Memory B cell (primary cell): ENCODE measurements at regions not wholly inside any gene's neighbourhood (a gene's known extent, or its start where the extent isn't known, plus 50 kb on each side); places are given as distances from the start of the nearest gene placed in this dataset.

Source experiments
- ATAC-seq: fragments of 150-1000 bp; cut with Tn5 transposase; 2 replicates; pipeline ENCODE4 v1.10.0; 2021; ENCODE audit warnings: low read depth, mild to moderate bottlenecking, moderate library complexity
- DNase-seq, 2 donors: peaks; one replicate each; pipeline ENCODE4 v3.0.0; 2022; ENCODE audit warnings: low spot score in 2 of 2
- H3K27ac Mint-ChIP-seq: one replicate; pipeline ENCODE4 v1.8.0; 2022; ENCODE audit warnings: mild to moderate bottlenecking, moderate library complexity, mixed read lengths
- H3K27me3 Mint-ChIP-seq: one replicate; pipeline ENCODE4 v1.8.0; 2022; ENCODE audit warnings: mixed read lengths
- H3K36me3 Mint-ChIP-seq: one replicate; pipeline ENCODE4 v1.8.0; 2022; ENCODE audit warnings: mild to moderate bottlenecking, mixed read lengths
- H3K4me1 Mint-ChIP-seq: one replicate; pipeline ENCODE4 v1.8.0; 2022; ENCODE audit warnings: mixed read lengths
- H3K4me3 Mint-ChIP-seq: one replicate; pipeline ENCODE4 v1.8.0; 2022; ENCODE audit warnings: mild to moderate bottlenecking, moderate library complexity, mixed read lengths
- H3K9me3 Mint-ChIP-seq: one replicate; pipeline ENCODE4 v1.8.0; 2022; ENCODE audit warnings: mixed read lengths

DNA sequence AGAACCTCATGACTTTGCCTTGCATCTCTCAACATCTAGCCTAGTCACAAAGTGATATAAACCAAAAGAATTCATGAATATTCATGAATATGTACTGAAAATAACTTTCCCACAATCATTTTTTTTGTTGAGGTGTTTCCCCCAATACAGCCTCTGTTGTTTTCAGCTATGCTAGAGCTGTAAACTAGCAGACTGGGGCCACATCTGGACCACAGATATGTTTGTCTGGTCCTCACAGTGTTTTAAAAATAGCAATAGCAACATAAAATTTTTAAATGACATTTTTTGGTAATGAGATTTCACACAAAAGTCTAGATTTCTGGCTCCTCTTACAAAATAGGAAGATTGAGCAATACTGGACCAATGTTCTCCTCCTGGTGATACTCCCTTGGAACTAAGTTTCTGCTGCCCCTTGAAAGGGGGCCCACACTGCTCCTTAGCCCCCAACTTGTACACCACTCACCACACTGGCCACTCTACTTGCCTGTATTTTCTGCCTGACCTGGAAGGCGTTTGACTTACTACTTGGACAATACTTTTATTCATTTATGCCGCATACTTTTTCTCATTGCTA, 81.2 kb downstream of the BMP4 start:
- ATAC-seq (no peak), DNase-seq (no peak)
- H3K4me1 Mint-ChIP-seq = no peaks in the 10 kb centered on the region
- peaks cover 1% of the 10 kb centered on the region for H3K9me3 Mint-ChIP-seq
- H3K27me3 Mint-ChIP-seq = peaks cover 6% of the 10 kb centered on the region
- no peak overlapping the region for H3K27ac Mint-ChIP-seq
- H3K36me3 Mint-ChIP-seq = no peaks in the 10 kb centered on the region
- no peak overlapping the region for H3K4me3 Mint-ChIP-seq

DNA sequence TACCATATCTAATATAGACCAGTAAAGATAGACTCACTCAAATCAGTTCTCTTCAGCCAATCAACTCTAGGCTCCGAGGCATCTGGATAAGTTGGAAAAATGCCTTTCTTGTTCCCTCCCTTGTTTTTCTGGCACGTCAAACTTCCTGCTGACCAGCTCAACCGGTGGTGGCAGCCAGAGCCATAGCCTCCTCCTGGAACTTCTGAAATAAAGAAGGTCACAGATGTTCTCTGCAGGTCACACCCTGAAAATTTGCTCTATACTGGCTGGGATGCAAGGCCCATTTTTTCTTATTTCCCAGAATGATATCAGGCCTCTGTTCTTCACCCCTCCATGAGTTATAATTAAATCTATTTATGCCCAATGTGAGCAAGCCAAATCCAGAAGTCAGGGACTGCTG, 81.9 kb downstream of the BMP4 start:
- H3K4me3 Mint-ChIP-seq = no peak overlapping the region

DNA sequence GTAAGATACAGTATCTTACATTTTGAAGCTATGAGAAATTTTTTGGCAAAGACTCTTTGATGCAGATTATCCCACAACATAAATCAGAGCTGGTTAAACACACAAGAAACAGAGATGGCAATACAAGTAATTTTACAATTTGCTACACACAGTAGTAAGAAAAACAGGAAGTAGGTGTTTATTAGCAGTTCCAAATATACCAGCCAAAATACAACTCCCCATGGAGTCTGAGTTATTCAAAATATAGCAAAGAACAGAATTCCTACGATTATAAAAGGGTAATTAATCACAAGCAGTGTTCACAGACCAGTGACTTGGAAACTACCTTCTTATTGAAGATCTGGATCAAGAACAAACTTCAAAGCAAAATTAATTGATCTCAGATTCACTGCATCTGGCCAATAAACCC, 83.9 kb downstream of the BMP4 start:
- DNase-seq (no peak), ATAC-seq (no peak)
- H3K4me1 Mint-ChIP-seq = no peaks in the 10 kb centered on the region
- H3K27me3 Mint-ChIP-seq = peaks cover 4% of the 10 kb centered on the region
- H3K36me3 Mint-ChIP-seq = no peaks in the 10 kb centered on the region
- no peak overlapping the region for H3K4me3 Mint-ChIP-seq
- peaks cover 1% of the 10 kb centered on the region for H3K9me3 Mint-ChIP-seq
- H3K27ac Mint-ChIP-seq = no peak overlapping the region

More for the DNA sequence above, 81.9 kb downstream of the BMP4 start:
- H3K27me3 Mint-ChIP-seq = peaks cover 6% of the 10 kb centered on the region
- no peaks in the 10 kb centered on the region for H3K36me3 Mint-ChIP-seq
- DNase-seq = no peak
- peaks cover 1% of the 10 kb centered on the region for H3K9me3 Mint-ChIP-seq
- no peaks in the 10 kb centered on the region for H3K4me1 Mint-ChIP-seq
- H3K27ac Mint-ChIP-seq = no peak overlapping the region
- no peak for ATAC-seq

DNA sequence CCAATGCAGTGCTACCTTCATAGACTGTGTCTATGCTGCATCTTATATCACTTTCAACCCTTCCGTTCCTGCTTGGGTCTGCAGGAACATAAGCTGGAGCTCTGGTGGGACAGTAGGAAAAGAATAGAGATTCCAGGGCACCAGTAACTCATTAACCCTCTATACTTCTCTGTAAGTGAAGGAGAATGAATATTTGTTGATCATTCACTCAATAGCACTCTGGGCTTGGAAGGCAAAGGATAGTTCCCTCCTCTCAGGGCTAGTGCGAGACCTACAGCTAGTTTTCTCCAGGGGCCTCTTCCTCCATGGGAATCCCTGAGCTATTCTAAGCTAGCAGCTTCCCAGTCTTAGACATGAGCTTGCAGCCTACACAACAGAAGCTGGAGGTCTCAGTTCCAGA, 84.7 kb downstream of the BMP4 start:
- no peak overlapping the region for H3K27ac Mint-ChIP-seq
- H3K27me3 Mint-ChIP-seq = peaks cover 4% of the 10 kb centered on the region
- ATAC-seq (no peak), DNase-seq (no peak)
- H3K4me1 Mint-ChIP-seq = no peaks in the 10 kb centered on the region
- H3K4me3 Mint-ChIP-seq = no peak overlapping the region
- no peaks in the 10 kb centered on the region for H3K36me3 Mint-ChIP-seq
- peaks cover 1% of the 10 kb centered on the region for H3K9me3 Mint-ChIP-seq

DNA sequence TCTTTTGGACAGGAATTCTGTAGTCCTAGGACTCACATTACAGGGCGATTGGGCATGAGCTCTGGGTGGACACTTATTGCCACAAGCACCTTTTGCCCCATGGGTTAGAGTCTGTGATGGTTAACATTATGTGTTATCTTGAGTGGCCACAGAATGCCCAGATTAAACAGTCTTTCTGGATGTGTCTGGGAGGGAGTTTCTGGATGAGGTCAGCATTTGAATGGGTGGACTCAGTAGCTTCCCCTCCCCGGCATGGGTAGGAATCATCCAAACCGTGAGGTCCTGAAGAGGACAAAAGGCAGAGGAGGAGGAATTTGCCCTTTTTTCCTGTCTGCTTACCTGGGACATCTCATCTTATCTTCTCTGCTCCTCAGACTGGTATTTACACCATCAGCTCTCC, 85.6 kb downstream of the BMP4 start:
- Mint-ChIP-seq H3K36me3 (no peaks in the 10 kb centered on the region), H3K4me3 (no peak overlapping the region), H3K4me1 (no peaks in the 10 kb centered on the region), H3K27me3 (peaks cover 4% of the 10 kb centered on the region), H3K27ac (no peak overlapping the region), H3K9me3 (no peaks in the 10 kb centered on the region)
- ATAC-seq (no peak), DNase-seq (no peak)

DNA sequence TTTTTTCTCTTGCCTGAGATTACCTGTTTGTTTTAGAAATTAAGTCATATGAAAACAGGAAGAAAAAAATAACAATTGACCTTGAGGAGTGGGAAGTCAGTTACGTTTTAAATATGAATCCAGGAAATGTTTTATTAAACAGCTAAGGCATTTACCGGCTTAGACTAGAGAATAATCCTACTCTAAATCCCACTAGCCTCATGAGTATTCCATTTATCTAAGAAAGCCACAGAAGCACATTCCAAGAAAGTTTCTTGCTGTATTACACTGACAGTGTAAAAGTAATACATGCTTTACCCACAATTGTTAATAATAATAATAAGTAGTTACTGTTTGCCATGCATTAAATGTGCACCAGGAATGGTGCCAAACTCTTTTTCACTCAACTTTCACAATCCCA, 90.9 kb downstream of the BMP4 start:
- Mint-ChIP-seq H3K4me1 (no peaks in the 10 kb centered on the region), H3K9me3 (no peaks in the 10 kb centered on the region), H3K27me3 (peaks cover 3% of the 10 kb centered on the region), H3K27ac (no peak overlapping the region), H3K36me3 (no peaks in the 10 kb centered on the region), H3K4me3 (no peak overlapping the region)
- DNase-seq = no peak
- no peak for ATAC-seq

DNA sequence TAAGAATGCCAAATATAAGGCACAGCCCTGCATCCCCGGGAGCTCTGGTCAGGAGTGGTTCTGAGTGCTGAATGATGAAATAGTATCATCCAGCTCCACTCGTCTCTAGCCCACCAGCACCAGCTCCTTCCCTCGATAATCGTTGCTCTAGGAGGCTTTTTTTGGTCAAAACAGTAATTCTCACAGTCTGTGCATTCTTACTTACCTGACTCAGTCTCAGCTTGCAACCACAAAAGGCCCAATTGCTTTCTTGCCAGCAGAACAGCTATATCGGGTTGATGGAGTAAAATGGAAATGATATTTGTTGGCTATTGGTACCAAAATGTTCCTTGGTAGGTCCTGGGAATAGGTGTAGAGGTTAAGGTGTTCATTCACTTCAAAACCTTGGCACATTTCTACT, 94.8 kb downstream of the BMP4 start:
- Mint-ChIP-seq H3K4me3 (no peak overlapping the region), H3K27me3 (peaks cover 5% of the 10 kb centered on the region), H3K36me3 (no peaks in the 10 kb centered on the region), H3K27ac (no peak overlapping the region), H3K4me1 (no peaks in the 10 kb centered on the region), H3K9me3 (no peaks in the 10 kb centered on the region)
- ATAC-seq = no peak
- DNase-seq = no peak

DNA sequence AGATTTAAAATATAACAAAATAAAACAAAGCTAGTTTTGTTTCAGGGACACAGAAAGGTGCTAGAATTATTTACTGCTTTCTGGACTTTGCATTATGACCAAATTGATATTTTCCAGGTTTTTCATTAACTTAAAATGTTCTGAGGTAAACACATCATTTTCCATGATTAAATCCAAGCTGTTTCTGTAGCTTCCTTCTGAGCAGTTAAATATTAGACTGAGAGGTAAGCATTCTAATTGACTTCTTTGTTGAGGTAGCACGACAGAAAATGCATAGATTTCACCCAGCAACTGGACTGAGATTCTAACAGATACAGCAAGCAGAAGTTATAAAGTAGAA, 98.3 kb downstream of the BMP4 start:
- Mint-ChIP-seq H3K4me1 (no peaks in the 10 kb centered on the region), H3K36me3 (no peaks in the 10 kb centered on the region), H3K27me3 (peaks cover 4% of the 10 kb centered on the region), H3K4me3 (no peak overlapping the region), H3K27ac (no peak overlapping the region), H3K9me3 (no peaks in the 10 kb centered on the region)
- ATAC-seq (no peak), DNase-seq (no peak)

DNA sequence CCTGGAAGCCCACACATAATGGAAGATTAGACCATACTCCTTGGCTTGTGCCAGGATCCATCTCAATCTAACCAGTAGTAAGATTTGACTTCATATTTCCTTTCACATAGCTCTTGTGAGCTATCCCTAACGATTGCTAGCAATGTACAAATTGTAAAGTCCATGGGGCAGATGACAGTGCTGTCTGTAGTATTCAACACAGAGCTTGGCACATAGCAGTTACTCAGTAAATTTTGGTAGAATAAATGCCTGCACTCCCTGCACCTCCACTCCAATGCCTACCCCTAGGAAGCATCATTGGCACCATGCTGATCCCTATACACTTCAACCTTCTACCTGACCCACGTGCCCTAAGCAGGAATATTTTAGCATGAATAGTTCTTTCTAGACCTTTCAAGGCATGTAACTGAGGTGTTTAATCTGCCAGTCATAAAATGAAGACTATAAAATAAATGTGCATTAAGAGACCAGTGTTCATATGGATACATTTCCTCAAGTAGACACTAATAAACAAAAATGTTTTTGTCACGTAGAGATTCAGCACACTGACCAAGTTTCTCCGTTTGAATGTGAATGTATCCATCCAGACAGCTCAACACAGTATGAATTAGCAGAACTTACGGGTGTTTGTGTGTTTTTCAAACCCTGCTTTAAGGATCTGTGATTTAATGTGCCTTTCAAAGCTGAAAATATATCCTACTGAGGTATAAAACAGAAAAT, 98.8 kb downstream of the BMP4 start:
- ATAC-seq (no peak), DNase-seq (no peak)
- H3K36me3 Mint-ChIP-seq = no peaks in the 10 kb centered on the region
- H3K27ac Mint-ChIP-seq = no peak overlapping the region
- H3K4me3 Mint-ChIP-seq = no peak overlapping the region
- peaks cover 4% of the 10 kb centered on the region for H3K27me3 Mint-ChIP-seq
- no peaks in the 10 kb centered on the region for H3K4me1 Mint-ChIP-seq
- no peaks in the 10 kb centered on the region for H3K9me3 Mint-ChIP-seq

DNA sequence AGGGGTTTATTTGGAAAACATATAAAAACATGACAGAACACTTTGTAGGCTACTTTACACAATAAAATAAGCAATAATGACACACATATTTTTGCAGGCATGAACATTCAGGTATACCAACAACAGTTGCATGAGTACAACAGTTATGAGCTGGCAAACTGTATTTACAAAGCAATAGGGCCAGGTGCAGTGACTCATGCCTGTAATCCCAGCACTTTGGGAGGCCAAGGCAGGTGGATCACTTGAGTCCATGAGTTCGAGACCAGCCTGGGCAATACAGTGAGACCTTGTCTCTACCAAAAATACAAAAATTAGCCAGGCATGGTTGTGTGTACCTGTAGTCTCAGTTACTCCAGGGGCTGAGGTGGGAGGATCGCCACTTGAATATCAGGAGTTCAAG, 101.1 kb downstream of the BMP4 start:
- Mint-ChIP-seq H3K27me3 (peaks cover 4% of the 10 kb centered on the region), H3K27ac (no peak overlapping the region), H3K9me3 (no peaks in the 10 kb centered on the region), H3K4me1 (no peaks in the 10 kb centered on the region), H3K36me3 (no peaks in the 10 kb centered on the region), H3K4me3 (no peak overlapping the region)
- DNase-seq (no peak), ATAC-seq (no peak)

DNA sequence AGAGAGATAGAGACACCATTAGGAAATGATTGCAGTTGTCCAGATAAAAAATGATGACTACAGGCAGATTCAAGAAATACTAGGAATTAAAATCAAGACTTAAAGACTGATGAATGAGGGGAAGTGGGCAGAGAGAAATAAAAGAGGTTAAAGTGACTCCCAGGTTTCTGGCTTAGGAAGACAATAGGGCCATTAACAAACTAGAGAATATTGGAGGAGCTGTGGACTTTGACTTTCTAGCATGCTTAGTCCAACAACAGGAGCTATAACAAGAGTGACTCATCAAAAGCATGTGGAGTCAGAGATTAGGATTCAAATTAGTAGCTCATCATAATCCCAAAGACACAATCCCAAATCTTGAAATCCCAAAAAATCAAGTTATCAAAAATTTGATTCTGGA, 101.5 kb downstream of the BMP4 start:
- H3K36me3 Mint-ChIP-seq = no peaks in the 10 kb centered on the region

DNA sequence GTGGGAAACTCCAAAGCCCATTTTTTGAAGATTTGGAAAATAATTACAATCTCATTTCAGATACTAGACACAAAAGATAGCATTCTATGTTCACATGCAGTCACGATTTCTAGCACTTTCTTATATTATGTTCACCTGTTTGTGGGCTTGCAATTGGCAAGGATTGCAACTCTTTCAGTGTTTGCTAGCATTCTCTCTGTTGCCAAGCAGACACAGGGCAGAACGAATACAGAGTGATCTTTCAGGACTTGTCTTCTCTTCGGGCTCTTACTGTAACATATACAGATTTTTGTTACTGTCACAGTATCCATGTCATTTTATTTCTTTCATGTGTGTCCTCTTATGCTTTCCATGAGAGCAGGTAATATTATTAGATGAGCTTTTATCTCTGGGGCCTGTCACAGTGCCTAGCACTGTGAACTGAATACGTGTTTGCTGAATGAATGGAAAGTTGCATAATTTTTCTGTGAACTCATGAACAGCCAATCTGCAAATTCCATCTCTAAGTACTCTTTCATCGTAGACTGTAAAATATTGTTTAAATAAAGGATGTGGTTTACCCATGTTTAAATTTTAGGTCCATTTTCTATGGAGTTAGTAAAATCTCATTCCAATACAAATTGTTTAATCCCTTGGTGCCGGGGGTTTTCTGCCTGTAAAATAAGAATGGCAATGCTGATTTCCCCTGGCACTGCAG, 105.1 kb downstream of the BMP4 start:
- DNase-seq (no peak), ATAC-seq (no peak)
- no peaks in the 10 kb centered on the region for H3K36me3 Mint-ChIP-seq
- no peaks in the 10 kb centered on the region for H3K4me1 Mint-ChIP-seq
- no peak overlapping the region for H3K4me3 Mint-ChIP-seq
- H3K9me3 Mint-ChIP-seq = no peaks in the 10 kb centered on the region
- peaks cover 3% of the 10 kb centered on the region for H3K27me3 Mint-ChIP-seq
- no peak overlapping the region for H3K27ac Mint-ChIP-seq

More for the DNA sequence above, 101.5 kb downstream of the BMP4 start:
- no peak for DNase-seq
- no peak for ATAC-seq
- Mint-ChIP-seq H3K27me3 (peaks cover 4% of the 10 kb centered on the region), H3K4me1 (no peaks in the 10 kb centered on the region), H3K27ac (no peak overlapping the region), H3K4me3 (no peak overlapping the region), H3K9me3 (no peaks in the 10 kb centered on the region)

DNA sequence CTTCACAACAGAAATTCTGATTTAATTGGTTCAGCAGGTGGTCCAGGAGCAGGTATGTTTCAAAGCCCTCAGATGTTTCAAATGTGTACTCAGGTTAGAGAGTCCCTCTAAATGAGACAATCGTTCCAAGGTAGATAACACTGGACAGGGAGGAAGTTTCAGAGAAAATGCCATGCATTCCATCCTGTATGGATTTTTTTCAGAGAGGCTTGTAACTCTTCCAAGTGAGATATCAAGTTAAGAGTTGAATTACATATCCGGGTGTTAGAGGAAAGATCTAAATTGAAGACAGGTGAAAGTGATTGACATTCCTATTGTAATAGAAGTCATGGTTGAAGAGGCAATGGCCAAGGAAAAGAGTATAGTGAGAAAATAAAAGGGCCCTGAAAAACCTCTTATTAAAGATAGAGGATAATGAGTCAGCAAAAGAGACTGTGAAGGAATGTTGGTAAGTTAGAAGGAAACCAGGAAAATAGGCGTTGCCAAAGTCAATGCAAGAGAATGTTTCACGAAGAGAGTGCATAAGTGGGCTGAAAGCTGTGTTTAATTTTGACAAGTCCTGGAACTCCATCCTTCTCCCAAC, 105.8 kb downstream of the BMP4 start:
- ATAC-seq = no peak
- no peak for DNase-seq

DNA sequence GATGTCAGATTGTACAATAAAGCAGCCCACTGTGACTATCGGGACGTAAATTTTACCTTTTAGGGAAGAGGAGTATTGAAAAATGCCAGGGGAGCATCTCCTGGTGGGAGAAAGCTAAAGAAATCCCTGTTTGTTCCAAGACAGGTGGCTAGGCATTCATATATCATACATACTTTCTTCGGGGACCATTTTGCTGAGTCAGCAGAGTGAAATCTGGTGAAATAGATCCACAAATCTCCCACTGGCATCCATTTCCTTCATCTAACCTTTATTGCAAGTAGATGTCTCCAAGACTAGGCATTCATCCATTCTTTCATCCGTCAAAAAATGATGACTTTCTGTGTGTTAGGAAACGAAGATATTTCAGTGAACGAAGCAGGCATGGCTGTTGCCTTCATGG, 107.1 kb downstream of the BMP4 start:
- Mint-ChIP-seq H3K27me3 (peaks cover 1% of the 10 kb centered on the region), H3K4me3 (no peak overlapping the region), H3K4me1 (no peaks in the 10 kb centered on the region), H3K36me3 (no peaks in the 10 kb centered on the region), H3K27ac (no peak overlapping the region), H3K9me3 (no peaks in the 10 kb centered on the region)
- ATAC-seq (no peak), DNase-seq (no peak)

More for the DNA sequence above, 105.8 kb downstream of the BMP4 start:
- H3K27ac Mint-ChIP-seq = no peak overlapping the region
- H3K4me1 Mint-ChIP-seq = no peaks in the 10 kb centered on the region
- no peaks in the 10 kb centered on the region for H3K9me3 Mint-ChIP-seq
- H3K4me3 Mint-ChIP-seq = no peak overlapping the region
- H3K27me3 Mint-ChIP-seq = peaks cover 2% of the 10 kb centered on the region
- H3K36me3 Mint-ChIP-seq = no peaks in the 10 kb centered on the region
